Adipocyte (in vitro differentiated cells): ENCODE measurements at regions not wholly inside any gene's neighbourhood (a gene's known extent, or its start where the extent isn't known, plus 50 kb on each side); places are given as distances from the start of the nearest gene placed in this dataset.

Experiments
- DNase-seq: peaks from one replicate; pipeline ENCODE4 v3.0.0-alpha.2; 2015; ENCODE audit warnings: low read depth
- H3K27me3 ChIP-seq: replicated peaks from 2 replicates; pipeline ENCODE4 v1.7.0; 2013; ENCODE audit warnings: mild to moderate bottlenecking, low read length, moderate library complexity; ENCODE audit not compliant: control insufficient read depth, insufficient read depth
- H3K36me3 ChIP-seq: 2 replicates; pipeline ENCODE4 v1.7.0; 2013; ENCODE audit warnings: low read length, mild to moderate bottlenecking, moderate library complexity; ENCODE audit not compliant: control insufficient read depth, insufficient read depth, severe bottlenecking
- H3K4me1 ChIP-seq: 2 replicates; pipeline ENCODE4 v1.7.0; 2013; ENCODE audit warnings: mild to moderate bottlenecking, low read length, moderate library complexity; ENCODE audit not compliant: control insufficient read depth, insufficient read depth
- H3K4me3 ChIP-seq: 2 replicates; pipeline ENCODE4 v1.7.0; 2013; ENCODE audit warnings: mild to moderate bottlenecking, low read length, moderate library complexity
- H3K9ac ChIP-seq: 2 replicates; pipeline ENCODE4 v1.7.0; 2013; ENCODE audit warnings: mild to moderate bottlenecking, low read length, moderate library complexity
- H3K9me3 ChIP-seq: 2 replicates; pipeline ENCODE4 v1.7.0; 2013; ENCODE audit warnings: mild to moderate bottlenecking, low read length, moderate library complexity; ENCODE audit not compliant: control insufficient read depth

DNA sequence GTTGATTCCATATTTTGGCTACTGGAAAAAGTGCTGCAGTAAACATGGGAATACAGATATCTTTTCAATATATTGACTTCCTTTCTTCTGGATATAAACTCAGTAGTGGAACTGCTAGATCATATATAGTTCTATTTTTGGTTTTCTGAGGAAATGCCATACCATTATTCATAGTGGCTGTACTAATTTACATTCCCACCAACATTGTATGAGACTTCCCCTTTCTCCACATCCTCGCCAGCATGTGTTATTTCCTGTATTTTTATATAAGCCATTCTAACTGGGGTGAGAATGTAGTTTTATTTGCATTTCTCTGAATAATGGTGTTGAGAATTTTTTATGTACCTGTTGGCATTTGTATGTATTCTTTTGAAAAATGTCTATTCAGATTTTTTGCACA is 385.2 kb downstream of the NUF2 start:
- no peaks in the 10 kb centered on the region for H3K27me3 ChIP-seq
- H3K9me3 ChIP-seq = no peaks in the 10 kb centered on the region
- H3K4me1 ChIP-seq = no peaks in the 10 kb centered on the region
- H3K36me3 ChIP-seq = no peaks in the 10 kb centered on the region
- no peak overlapping the region for H3K9ac ChIP-seq
- no peak for DNase-seq
- H3K4me3 ChIP-seq = no peak overlapping the region

- H3K9me3 ChIP-seq = no peaks in the 10 kb centered on the region
- no peaks in the 10 kb centered on the region for H3K27me3 ChIP-seq
- H3K36me3 ChIP-seq = no peaks in the 10 kb centered on the region
- H3K4me3 ChIP-seq = no peak overlapping the region
- no peak overlapping the region for H3K9ac ChIP-seq
- DNase-seq = peak; percentile 22
- H3K4me1 ChIP-seq = no peaks in the 10 kb centered on the region
These were observed 387.9 kb downstream of the NUF2 start for GRCh38 chr1:163709636-163710035.

GRCh38 chr1:163712321-163712720 is 390.6 kb downstream of the NUF2 start:
- DNase-seq = no peak
- H3K9ac ChIP-seq = no peak overlapping the region
- H3K4me1 ChIP-seq = no peaks in the 10 kb centered on the region
- H3K27me3 ChIP-seq = no peaks in the 10 kb centered on the region
- no peaks in the 10 kb centered on the region for H3K36me3 ChIP-seq
- no peaks in the 10 kb centered on the region for H3K9me3 ChIP-seq
- no peak overlapping the region for H3K4me3 ChIP-seq

DNA sequence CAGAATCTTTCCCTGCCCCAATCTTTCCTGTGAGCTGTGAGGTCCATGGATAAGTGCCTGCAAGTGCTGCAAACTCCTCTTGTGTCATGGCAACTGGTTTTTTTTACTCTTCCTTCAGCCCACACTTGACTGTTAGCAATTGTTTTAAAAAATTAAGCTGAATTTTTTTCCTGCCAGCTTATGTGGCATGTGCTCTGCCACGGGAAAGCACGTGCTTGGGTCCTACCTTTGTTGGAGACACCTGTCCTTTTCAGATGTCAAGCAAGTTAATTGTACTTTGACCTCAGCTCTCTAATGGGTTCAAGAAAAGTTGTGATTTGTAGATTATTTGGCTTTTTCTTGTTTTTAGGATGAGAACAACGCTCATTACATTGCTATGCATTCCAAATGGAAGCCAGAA is 398.5 kb downstream of the NUF2 start:
- peaks cover 24% of the 10 kb centered on the region for H3K9me3 ChIP-seq
- H3K27me3 ChIP-seq = no peaks in the 10 kb centered on the region
- no peak overlapping the region for H3K4me3 ChIP-seq
- H3K4me1 ChIP-seq = no peaks in the 10 kb centered on the region
- H3K36me3 ChIP-seq = no peaks in the 10 kb centered on the region
- H3K9ac ChIP-seq = no peak overlapping the region
- no peak for DNase-seq

DNA sequence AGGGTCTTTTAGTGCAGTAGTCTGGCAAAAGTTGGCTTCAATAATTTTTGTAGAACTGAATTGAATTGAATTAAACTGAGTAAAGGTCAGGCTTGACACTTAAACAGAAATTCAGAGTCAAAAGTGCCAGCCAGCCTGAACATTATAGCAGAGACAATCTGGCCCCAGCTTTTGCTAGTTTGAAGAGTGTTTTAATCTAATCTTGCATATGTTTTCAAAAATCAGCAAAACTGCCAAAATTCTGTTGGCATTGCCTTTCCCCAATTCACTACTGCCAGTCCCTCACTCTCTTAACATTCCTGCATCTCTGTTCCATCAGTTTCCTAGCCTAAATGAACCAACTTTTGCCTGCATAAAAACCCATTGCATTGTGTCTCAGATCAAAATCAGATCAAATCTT is 403.8 kb downstream of the NUF2 start:
- H3K9ac ChIP-seq = no peak overlapping the region
- H3K4me1 ChIP-seq = no peaks in the 10 kb centered on the region
- H3K36me3 ChIP-seq = no peaks in the 10 kb centered on the region
- H3K27me3 ChIP-seq = no peaks in the 10 kb centered on the region
- no peak for DNase-seq
- peaks cover 7% of the 10 kb centered on the region for H3K9me3 ChIP-seq
- no peak overlapping the region for H3K4me3 ChIP-seq

DNA sequence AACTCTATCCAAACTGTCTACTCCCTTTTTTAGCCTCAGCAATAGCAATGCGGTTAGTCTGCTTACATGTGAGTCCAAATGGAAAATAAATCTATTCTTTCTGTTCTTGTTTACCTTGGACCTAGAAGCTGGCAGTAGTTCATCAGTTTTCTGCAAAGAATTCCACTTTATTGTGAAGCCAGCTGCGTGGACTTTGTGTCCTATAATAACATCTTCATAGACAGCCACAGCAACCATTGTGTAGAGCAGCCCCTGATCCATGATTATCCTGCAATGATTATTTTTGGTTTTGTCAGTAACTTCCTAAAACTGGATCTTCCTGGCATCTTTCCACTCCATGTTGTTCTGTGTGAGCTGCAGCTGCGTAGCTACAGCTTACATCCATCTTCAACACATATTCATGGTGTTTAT is 408.7 kb downstream of the NUF2 start:
- Histone ChIP-seq H3K4me1 (no peaks in the 10 kb centered on the region), H3K27me3 (no peaks in the 10 kb centered on the region), H3K9me3 (peaks cover 11% of the 10 kb centered on the region), H3K9ac (no peak overlapping the region), H3K4me3 (no peak overlapping the region), H3K36me3 (no peaks in the 10 kb centered on the region)
- DNase-seq = peak; percentile 70

DNA sequence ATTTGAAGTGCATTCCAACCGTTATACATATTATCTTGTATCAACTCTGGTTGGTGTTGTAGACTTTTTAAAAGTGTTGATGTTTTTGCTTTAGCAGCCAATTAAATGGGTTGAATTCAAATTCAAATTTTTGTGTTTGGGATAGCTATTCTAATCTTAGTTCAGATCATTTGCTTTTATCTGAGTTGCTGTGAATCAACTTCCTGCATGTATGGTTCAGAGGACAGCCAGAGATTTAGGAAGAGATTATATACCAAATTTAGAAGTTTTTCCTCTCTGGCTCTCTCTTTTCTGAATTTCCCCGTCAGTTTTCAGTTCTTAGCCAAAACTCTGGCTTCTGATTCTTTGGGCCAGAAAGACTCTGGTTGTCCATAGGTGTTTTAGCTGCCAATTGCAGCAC is 415.5 kb downstream of the NUF2 start:
- Histone ChIP-seq H3K4me1 (no peaks in the 10 kb centered on the region), H3K9me3 (peaks cover 4% of the 10 kb centered on the region), H3K27me3 (no peaks in the 10 kb centered on the region), H3K9ac (no peak overlapping the region), H3K4me3 (no peak overlapping the region), H3K36me3 (no peaks in the 10 kb centered on the region)
- DNase-seq = peak; percentile 14

- H3K4me1 ChIP-seq = no peaks in the 10 kb centered on the region
- no peaks in the 10 kb centered on the region for H3K27me3 ChIP-seq
- H3K4me3 ChIP-seq = no peak overlapping the region
- H3K36me3 ChIP-seq = no peaks in the 10 kb centered on the region
- DNase-seq = no peak
- H3K9me3 ChIP-seq = peaks cover 7% of the 10 kb centered on the region
- no peak overlapping the region for H3K9ac ChIP-seq
These were observed 422.6 kb downstream of the NUF2 start for GRCh38 chr1:163744301-163744887.

- Histone ChIP-seq H3K9me3 (peaks cover 7% of the 10 kb centered on the region), H3K27me3 (no peaks in the 10 kb centered on the region), H3K36me3 (no peaks in the 10 kb centered on the region), H3K9ac (no peak overlapping the region), H3K4me3 (no peak overlapping the region), H3K4me1 (no peaks in the 10 kb centered on the region)
- DNase-seq = no peak
These were observed 423.4 kb downstream of the NUF2 start for GRCh38 chr1:163745204-163745603.

- Histone ChIP-seq H3K27me3 (no peaks in the 10 kb centered on the region), H3K36me3 (no peaks in the 10 kb centered on the region), H3K4me1 (no peaks in the 10 kb centered on the region), H3K9ac (no peak overlapping the region), H3K4me3 (no peak overlapping the region), H3K9me3 (peaks cover 7% of the 10 kb centered on the region)
- DNase-seq = no peak
These were observed 425.5 kb downstream of the NUF2 start for GRCh38 chr1:163747261-163747660.

GRCh38 chr1:163747855-163748254 is 426.1 kb downstream of the NUF2 start:
- H3K9me3 ChIP-seq = peaks cover 7% of the 10 kb centered on the region
- no peak overlapping the region for H3K9ac ChIP-seq
- no peak for DNase-seq
- H3K4me1 ChIP-seq = no peaks in the 10 kb centered on the region
- no peak overlapping the region for H3K4me3 ChIP-seq
- H3K27me3 ChIP-seq = no peaks in the 10 kb centered on the region
- H3K36me3 ChIP-seq = no peaks in the 10 kb centered on the region

DNA sequence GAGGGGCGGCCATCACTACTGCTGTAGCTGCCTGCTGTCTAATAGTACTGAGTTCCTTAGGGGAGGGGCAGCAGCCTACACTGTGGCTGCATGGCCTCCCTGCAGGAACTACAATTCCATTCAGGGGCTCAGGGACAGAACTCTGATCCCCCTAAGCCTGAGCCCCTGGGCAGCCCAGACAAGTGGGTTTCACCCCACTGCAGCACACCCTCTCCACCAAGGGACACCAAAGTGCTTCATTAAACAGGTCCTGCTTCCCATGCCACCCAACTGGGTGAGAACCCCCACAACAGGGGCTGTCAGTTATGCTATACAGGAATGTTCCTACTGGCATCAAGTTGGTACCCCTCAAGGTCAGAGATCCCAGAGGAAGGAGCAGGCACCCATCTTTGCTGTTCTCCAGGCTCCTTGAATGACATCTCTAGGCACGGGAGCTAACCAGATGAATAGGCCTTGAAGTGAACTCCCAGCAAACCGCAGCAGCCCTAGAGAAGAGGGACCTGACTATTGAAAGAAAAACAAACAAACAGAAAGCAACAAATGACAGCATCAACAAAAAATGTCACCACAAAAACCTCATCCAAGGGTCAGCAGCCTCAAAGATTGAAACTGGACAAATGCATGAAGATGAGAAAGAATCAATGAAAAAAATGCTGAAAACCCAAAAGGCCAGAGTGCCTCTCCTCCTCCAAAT is 437.4 kb downstream of the NUF2 start:
- Histone ChIP-seq H3K9ac (no peak overlapping the region), H3K4me1 (no peaks in the 10 kb centered on the region), H3K27me3 (no peaks in the 10 kb centered on the region), H3K9me3 (no peaks in the 10 kb centered on the region), H3K36me3 (no peaks in the 10 kb centered on the region), H3K4me3 (no peak overlapping the region)
- peak; percentile 50 for DNase-seq
